SW480 (cell line): ENCODE measurements at regions not wholly inside any gene's neighbourhood (a gene's known extent, or its start where the extent isn't known, plus 50 kb on each side); places are given as distances from the start of the nearest gene placed in this dataset.

Experiments
- DNase-seq: peaks from one replicate; pipeline ENCODE4 v3.0.0-alpha.2; 2016; ENCODE audit warnings: low spot score

- DNase-seq: no peak
Observed at GRCh38 chr13:109670776-109671175, 115.6 kb downstream of the IRS2 start.

- DNase-seq: no peak
Observed at GRCh38 chr13:109669956-109670355, 116.4 kb downstream of the IRS2 start.

- DNase-seq: no peak
Observed at GRCh38 chr13:109669234-109669612, 117.2 kb downstream of the IRS2 start.

- no peak for DNase-seq
Observed at GRCh38 chr13:109668433-109669233, 117.8 kb downstream of the IRS2 start.

GRCh38 chr13:109667807-109668291, 118.5 kb downstream of the IRS2 start:
- no peak for DNase-seq

GRCh38 chr13:109667056-109667455, 119.3 kb downstream of the IRS2 start:
- DNase-seq: peak; percentile 46

- DNase-seq: no peak
Observed at GRCh38 chr13:109666656-109667055, 119.7 kb downstream of the IRS2 start.

- no peak for DNase-seq
Observed at GRCh38 chr13:109665781-109666249, 120.6 kb downstream of the IRS2 start.

- no peak for DNase-seq
Observed at GRCh38 chr13:109665240-109665639, 121.1 kb downstream of the IRS2 start.

GRCh38 chr13:109657395-109657794, 129.0 kb downstream of the IRS2 start:
- no peak for DNase-seq

GRCh38 chr13:109656206-109656605, 130.2 kb downstream of the IRS2 start:
- no peak for DNase-seq

GRCh38 chr13:109655611-109656010, 130.8 kb downstream of the IRS2 start:
- no peak for DNase-seq

- no peak for DNase-seq
Observed at GRCh38 chr13:109655206-109655600, 131.2 kb downstream of the IRS2 start.

- no peak for DNase-seq
Observed at GRCh38 chr13:109654341-109655205, 131.8 kb downstream of the IRS2 start.

GRCh38 chr13:109652531-109652930, 133.9 kb downstream of the IRS2 start:
- no peak for DNase-seq

- no peak for DNase-seq
Observed at GRCh38 chr13:109651854-109652253, 134.5 kb downstream of the IRS2 start.

- no peak for DNase-seq
Observed at GRCh38 chr13:109651311-109651710, 135.1 kb downstream of the IRS2 start.

- no peak for DNase-seq
Observed at GRCh38 chr13:109650861-109651260, 135.5 kb downstream of the IRS2 start.

GRCh38 chr13:109649713-109650112, 136.7 kb downstream of the IRS2 start:
- no peak for DNase-seq

GRCh38 chr13:109647699-109648098, 138.7 kb downstream of the IRS2 start:
- no peak for DNase-seq

- DNase-seq: no peak
Observed at GRCh38 chr13:109647053-109647452, 139.3 kb downstream of the IRS2 start.

GRCh38 chr13:109646423-109646822, 140.0 kb downstream of the IRS2 start:
- no peak for DNase-seq

GRCh38 chr13:109645831-109646230, 140.6 kb downstream of the IRS2 start:
- no peak for DNase-seq
